Hepatocyte (in vitro differentiated cells): ENCODE measurements at regions not wholly inside any gene's neighbourhood (a gene's known extent, or its start where the extent isn't known, plus 50 kb on each side); places are given as distances from the start of the nearest gene placed in this dataset.

Source experiments
- DNase-seq: peaks from one replicate; pipeline ENCODE4 v3.0.0-alpha.2; 2016; ENCODE audit warnings: low spot score
- H2AFZ ChIP-seq: fragments of 200-600 bp; sonication (generic); 2 replicates; pipeline ENCODE4 v1.6.0; 2016; ENCODE audit warnings: antibody characterized with exemption, mild to moderate bottlenecking
- H3K27ac ChIP-seq: fragments of 200-600 bp; sonication (generic); 2 replicates; pipeline ENCODE4 v1.5.1; 2016; ENCODE audit warnings: mild to moderate bottlenecking
- H3K27me3 ChIP-seq: fragments of 200-600 bp; sonication (generic); 2 replicates; pipeline ENCODE4 v1.6.1; 2016
- H3K36me3 ChIP-seq: fragments of 200-600 bp; sonication (generic); replicated peaks from 2 replicates; pipeline ENCODE4 v1.5.1; 2016; ENCODE audit warnings: low read depth; ENCODE audit not compliant: insufficient read depth
- H3K4me1 ChIP-seq: fragments of 200-600 bp; sonication (generic); 2 replicates; pipeline ENCODE4 v1.5.1; 2016; ENCODE audit warnings: mild to moderate bottlenecking, moderate library complexity; ENCODE audit not compliant: insufficient read depth
- H3K4me2 ChIP-seq: fragments of 200-600 bp; sonication (generic); 2 replicates; pipeline ENCODE4 v1.6.0; 2016
- H3K4me3 ChIP-seq: fragments of 200-600 bp; sonication (generic); 2 replicates; pipeline ENCODE4 v1.5.1; 2016; ENCODE audit warnings: mild to moderate bottlenecking
- H3K79me2 ChIP-seq: fragments of 200-600 bp; sonication (generic); 2 replicates; pipeline ENCODE4 v1.6.0; 2017; ENCODE audit warnings: mild to moderate bottlenecking
- H3K9me2 ChIP-seq: fragments of 200-600 bp; sonication (generic); replicated peaks from 2 replicates; pipeline ENCODE4 v1.6.0; 2017; ENCODE audit warnings: mild to moderate bottlenecking; ENCODE audit not compliant: insufficient read depth
- H3K9me3 ChIP-seq: fragments of 200-600 bp; sonication (generic); 2 replicates; pipeline ENCODE4 v1.5.1; 2016; ENCODE audit warnings: low read depth, mild to moderate bottlenecking
- H4K20me1 ChIP-seq: fragments of 200-600 bp; sonication (generic); 2 replicates; pipeline ENCODE4 v1.6.0; 2016; ENCODE audit warnings: mild to moderate bottlenecking; ENCODE audit not compliant: insufficient read depth, poor library complexity, severe bottlenecking
- EZH2 ChIP-seq: fragments of 200-600 bp; sonication (generic); IDR thresholded peaks from 2 replicates; pipeline ENCODE4 v1.6.1; 2016; ENCODE audit warnings: antibody characterized with exemption, mild to moderate bottlenecking, borderline replicate concordance
- EZH2phosphoT487 ChIP-seq: fragments of 200-600 bp; sonication (generic); IDR thresholded peaks from one replicate; pipeline ENCODE4 v1.6.1; 2018; ENCODE audit warnings: antibody characterized with exemption, mild to moderate bottlenecking, low read depth, moderate library complexity; ENCODE audit not compliant: unreplicated experiment, severe bottlenecking
- WGBS: methylation state at CpG from one replicate; pipeline ENCODE4 v1.1.6; 2016; ENCODE audit warnings: low lambda C conversion rate; ENCODE audit errors: missing lambda C conversion rate; 5-methylcytosine and 5-hydroxymethylcytosine counted together
- TF ChIP-seq, protein P1 (sequence below): fragments of 200-600 bp; sonication (generic); IDR thresholded peaks from 2 replicates; pipeline ENCODE4 v1.5.1; 2016; ENCODE audit warnings: antibody characterized with exemption, mild to moderate bottlenecking; ENCODE audit not compliant: poor library complexity

DNA sequence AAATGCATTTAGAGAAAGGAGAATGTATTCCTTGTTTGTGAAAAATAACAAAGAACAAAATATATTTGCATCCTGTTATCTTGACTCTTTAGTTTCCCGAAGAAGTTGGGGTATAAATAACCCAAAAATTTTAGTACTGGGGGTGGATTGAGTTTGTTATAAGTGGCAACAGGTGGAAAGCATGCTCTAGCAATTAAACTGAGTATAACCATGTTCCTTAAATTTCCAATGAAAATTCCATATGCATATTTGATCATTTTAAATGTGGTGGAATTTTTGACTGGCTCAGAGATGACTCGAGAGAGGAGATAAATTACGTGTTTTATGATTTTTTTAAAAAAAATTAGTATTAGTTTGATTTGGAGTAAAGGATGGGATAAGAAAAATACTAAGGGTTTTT lies 348.9 kb downstream of the TGFB2 start:
- H3K4me3 ChIP-seq, result no peak overlapping the region
- H3K27me3 ChIP-seq, result no peaks in the 10 kb centered on the region
- H3K36me3 ChIP-seq, result no peaks in the 10 kb centered on the region
- H2AFZ ChIP-seq, result no peak overlapping the region
- no peak for DNase-seq
- no peaks in the 10 kb centered on the region for H3K79me2 ChIP-seq
- H3K9me3 ChIP-seq, result no peaks in the 10 kb centered on the region
- no peak overlapping the region for H3K27ac ChIP-seq
- H3K4me2 ChIP-seq, result no peak overlapping the region
- H3K9me2 ChIP-seq, result no peaks in the 10 kb centered on the region
- TF ChIP-seq EZH2 (no peak), EZH2phosphoT487 (no peak)
- TF ChIP-seq, protein P1, sequence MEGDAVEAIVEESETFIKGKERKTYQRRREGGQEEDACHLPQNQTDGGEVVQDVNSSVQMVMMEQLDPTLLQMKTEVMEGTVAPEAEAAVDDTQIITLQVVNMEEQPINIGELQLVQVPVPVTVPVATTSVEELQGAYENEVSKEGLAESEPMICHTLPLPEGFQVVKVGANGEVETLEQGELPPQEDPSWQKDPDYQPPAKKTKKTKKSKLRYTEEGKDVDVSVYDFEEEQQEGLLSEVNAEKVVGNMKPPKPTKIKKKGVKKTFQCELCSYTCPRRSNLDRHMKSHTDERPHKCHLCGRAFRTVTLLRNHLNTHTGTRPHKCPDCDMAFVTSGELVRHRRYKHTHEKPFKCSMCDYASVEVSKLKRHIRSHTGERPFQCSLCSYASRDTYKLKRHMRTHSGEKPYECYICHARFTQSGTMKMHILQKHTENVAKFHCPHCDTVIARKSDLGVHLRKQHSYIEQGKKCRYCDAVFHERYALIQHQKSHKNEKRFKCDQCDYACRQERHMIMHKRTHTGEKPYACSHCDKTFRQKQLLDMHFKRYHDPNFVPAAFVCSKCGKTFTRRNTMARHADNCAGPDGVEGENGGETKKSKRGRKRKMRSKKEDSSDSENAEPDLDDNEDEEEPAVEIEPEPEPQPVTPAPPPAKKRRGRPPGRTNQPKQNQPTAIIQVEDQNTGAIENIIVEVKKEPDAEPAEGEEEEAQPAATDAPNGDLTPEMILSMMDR, result no peak
- 64% methylated on average over 3 of the region's 3 CpGs for WGBS
- H4K20me1 ChIP-seq, result no peaks in the 10 kb centered on the region
- H3K4me1 ChIP-seq, result peaks cover 6% of the 10 kb centered on the region

GRCh38 chr1:218694636-218695035 lies 349.5 kb downstream of the TGFB2 start:
- TF ChIP-seq EZH2phosphoT487 (no peak), EZH2 (no peak)
- TF ChIP-seq, protein P1, result no peak
- no peak overlapping the region for H3K27ac ChIP-seq
- no peaks in the 10 kb centered on the region for H3K9me2 ChIP-seq
- no peaks in the 10 kb centered on the region for H3K36me3 ChIP-seq
- 8% methylated on average over 1 of the region's 1 CpG for WGBS
- no peak overlapping the region for H2AFZ ChIP-seq
- no peak for DNase-seq
- H3K4me1 ChIP-seq, result peaks cover 6% of the 10 kb centered on the region
- H3K4me3 ChIP-seq, result no peak overlapping the region
- H3K27me3 ChIP-seq, result no peaks in the 10 kb centered on the region
- H3K79me2 ChIP-seq, result no peaks in the 10 kb centered on the region
- no peaks in the 10 kb centered on the region for H3K9me3 ChIP-seq
- H3K4me2 ChIP-seq, result no peak overlapping the region
- no peaks in the 10 kb centered on the region for H4K20me1 ChIP-seq

GRCh38 chr1:218695525-218695924 lies 350.4 kb downstream of the TGFB2 start:
- no peak overlapping the region for H3K4me3 ChIP-seq
- WGBS, result 76% methylated on average over 4 of the region's 4 CpGs
- no peak for DNase-seq
- no peak for TF ChIP-seq EZH2phosphoT487
- no peak for TF ChIP-seq EZH2
- TF ChIP-seq, protein P1, result no peak
- no peaks in the 10 kb centered on the region for H4K20me1 ChIP-seq
- peaks cover 6% of the 10 kb centered on the region for H3K4me1 ChIP-seq
- no peak overlapping the region for H3K4me2 ChIP-seq
- H3K36me3 ChIP-seq, result no peaks in the 10 kb centered on the region
- no peaks in the 10 kb centered on the region for H3K9me2 ChIP-seq
- no peaks in the 10 kb centered on the region for H3K9me3 ChIP-seq
- no peaks in the 10 kb centered on the region for H3K27me3 ChIP-seq
- H2AFZ ChIP-seq, result no peak overlapping the region
- H3K79me2 ChIP-seq, result no peaks in the 10 kb centered on the region
- H3K27ac ChIP-seq, result no peak overlapping the region

GRCh38 chr1:218698141-218698540 lies 353.0 kb downstream of the TGFB2 start:
- H3K9me3 ChIP-seq, result no peaks in the 10 kb centered on the region
- H4K20me1 ChIP-seq, result no peaks in the 10 kb centered on the region
- no peak overlapping the region for H3K4me2 ChIP-seq
- no peaks in the 10 kb centered on the region for H3K36me3 ChIP-seq
- no peak overlapping the region for H2AFZ ChIP-seq
- H3K27ac ChIP-seq, result no peak overlapping the region
- H3K9me2 ChIP-seq, result no peaks in the 10 kb centered on the region
- no peak for DNase-seq
- no peaks in the 10 kb centered on the region for H3K27me3 ChIP-seq
- H3K4me3 ChIP-seq, result no peak overlapping the region
- no peaks in the 10 kb centered on the region for H3K79me2 ChIP-seq
- TF ChIP-seq, protein P1, result no peak
- no peak for TF ChIP-seq EZH2
- no peak for TF ChIP-seq EZH2phosphoT487
- H3K4me1 ChIP-seq, result peaks cover 6% of the 10 kb centered on the region
